A549 (cell line): ENCODE measurements at regions not wholly inside any gene's neighbourhood (a gene's known extent, or its start where the extent isn't known, plus 50 kb on each side); places are given as distances from the start of the nearest gene placed in this dataset.

ENCODE experiments used
- EHF ChIP-seq: fragments of 250-450 bp; sonication (Bioruptor Pico); IDR thresholded peaks from 2 replicates; pipeline ENCODE4 v1.5.0; 2020; ENCODE audit warnings: mild to moderate bottlenecking
- EP300 ChIP-seq, 2 experiments: fragments of >200 bp; sonication (Bioruptor Twin); formaldehyde crosslinking; IDR thresholded peaks; 2 replicates in 1 of 2; 3 replicates in 1 of 2; pipeline ENCODE4 v1.6.1; 2016 to 2017
- KDM1A ChIP-seq: fragments of 200-600 bp; sonication (generic); IDR thresholded peaks from 2 replicates; pipeline ENCODE4 v1.6.1; 2016; ENCODE audit warnings: low read depth, mild to moderate bottlenecking
- MYC ChIP-seq: IDR thresholded peaks from 2 replicates; pipeline ENCODE4 v1.6.1; 2012; ENCODE audit warnings: mild to moderate bottlenecking, inconsistent platforms, low read length, improper control_type of control experiment, borderline replicate concordance
- NPAS2 ChIP-seq: fragments of 250-450 bp; sonication (Bioruptor Pico); IDR thresholded peaks from 2 replicates; pipeline ENCODE4 v1.8.0; 2022; ENCODE audit warnings: mild to moderate bottlenecking, moderate library complexity, borderline replicate concordance
- POLR2A ChIP-seq: IDR thresholded peaks from 2 replicates; pipeline ENCODE4 v1.6.1; 2012; ENCODE audit warnings: mild to moderate bottlenecking, low read length
- RAD21 ChIP-seq, 2 experiments: fragments of >200 bp in 1 of 2; sonication (Bioruptor Twin) in 1 of 2; formaldehyde crosslinking in 1 of 2; IDR thresholded peaks in 1 of 2; conservative IDR thresholded peaks in 1 of 2; 2 replicates in 1 of 2; 3 replicates in 1 of 2; pipeline ENCODE4 v1.6.1; 2012 to 2018; ENCODE audit warnings: inconsistent platforms in 1 of 2
- RFX5 ChIP-seq: fragments of 450-650 bp; IDR thresholded peaks from 2 replicates; pipeline ENCODE4 v1.7.1; 2014; ENCODE audit warnings: antibody characterized with exemption, mild to moderate bottlenecking, moderate library complexity
- TP53 ChIP-seq: fragments of 250-450 bp; sonication (Bioruptor Pico); IDR thresholded peaks from 2 replicates; pipeline ENCODE4 v1.5.0; 2021; ENCODE audit warnings: mild to moderate bottlenecking, moderate library complexity
- TF ChIP-seq, protein P1 (sequence below): fragments of 200-600 bp; sonication (generic); IDR thresholded peaks from 2 replicates; pipeline ENCODE4 v1.6.1; 2016; ENCODE audit warnings: antibody characterized with exemption, mild to moderate bottlenecking, moderate library complexity
- TF ChIP-seq, protein P2 (sequence below): fragments of >200 bp; sonication (Bioruptor Twin); formaldehyde crosslinking; IDR thresholded peaks from 3 replicates; pipeline ENCODE4 v1.5.1; 2016
- TF ChIP-seq, protein P3 (sequence below): fragments of 150-350 bp; IDR thresholded peaks from 2 replicates; pipeline ENCODE4 v1.6.1; 2014; ENCODE audit warnings: low read depth, mild to moderate bottlenecking, low read length
- TF ChIP-seq, protein P4 (sequence below): fragments of 250-450 bp; sonication (Bioruptor Pico); IDR thresholded peaks from 2 replicates; pipeline ENCODE4 v1.5.0; 2021; ENCODE audit warnings: mild to moderate bottlenecking, moderate library complexity, borderline replicate concordance
- TF ChIP-seq, protein P5 (sequence below): IDR thresholded peaks from 2 replicates; pipeline ENCODE4 v1.6.1; 2012

DNA sequence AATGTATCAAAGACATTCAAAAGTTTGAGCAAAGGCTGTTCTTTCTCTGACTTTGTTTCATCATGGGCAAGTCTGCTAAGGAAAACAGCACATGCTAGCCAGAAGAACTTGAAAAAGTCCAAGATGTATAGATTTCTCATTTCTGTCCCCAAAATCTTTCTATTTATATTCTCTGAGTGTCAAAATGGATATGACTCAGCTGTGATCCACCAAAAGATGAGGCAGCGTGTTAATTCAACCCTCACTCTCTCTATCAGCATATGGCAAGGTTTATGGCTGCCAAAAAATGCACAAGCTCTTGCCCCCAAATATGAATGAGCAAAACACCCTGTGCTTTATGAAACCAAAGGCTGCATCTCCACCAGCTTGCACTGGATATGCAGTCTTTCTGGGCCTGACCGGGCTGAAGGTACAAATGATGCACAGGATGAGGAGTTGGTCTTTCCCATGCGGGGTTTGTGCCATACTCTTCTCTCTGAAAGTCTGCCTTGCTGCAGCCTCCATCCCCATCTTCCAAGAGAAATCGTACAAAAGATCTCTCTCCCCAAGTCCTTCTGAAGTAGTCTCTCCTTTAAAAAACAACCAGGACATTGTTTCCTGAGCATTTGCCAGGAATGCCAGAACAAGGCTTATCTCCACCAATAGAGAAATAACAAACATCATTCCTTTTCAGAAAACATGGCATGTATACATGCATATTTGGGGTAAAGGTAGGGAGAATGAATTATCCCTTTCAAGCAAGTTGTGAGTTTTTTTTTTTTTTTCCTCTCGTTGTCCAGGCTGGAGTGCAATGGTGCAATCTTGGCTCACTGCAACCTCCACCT, 203.4 kb downstream of the TMX1 start:
- TF ChIP-seq EHF (CRISPR knock-in tag) (no peak), TP53 (CRISPR knock-in tag) (no peak), POLR2A (no peak), NPAS2 (CRISPR knock-in tag) (no peak), EP300 (IDR thresholded peaks at IDR 0.05) (no peak), RAD21 (conservative IDR thresholded peaks at IDR 0.05 in 1 of 2, IDR thresholded peaks at IDR 0.05 in 1 of 2) (no peak), RFX5 (no peak), MYC (no peak), KDM1A (no peak)
- TF ChIP-seq, protein P1, sequence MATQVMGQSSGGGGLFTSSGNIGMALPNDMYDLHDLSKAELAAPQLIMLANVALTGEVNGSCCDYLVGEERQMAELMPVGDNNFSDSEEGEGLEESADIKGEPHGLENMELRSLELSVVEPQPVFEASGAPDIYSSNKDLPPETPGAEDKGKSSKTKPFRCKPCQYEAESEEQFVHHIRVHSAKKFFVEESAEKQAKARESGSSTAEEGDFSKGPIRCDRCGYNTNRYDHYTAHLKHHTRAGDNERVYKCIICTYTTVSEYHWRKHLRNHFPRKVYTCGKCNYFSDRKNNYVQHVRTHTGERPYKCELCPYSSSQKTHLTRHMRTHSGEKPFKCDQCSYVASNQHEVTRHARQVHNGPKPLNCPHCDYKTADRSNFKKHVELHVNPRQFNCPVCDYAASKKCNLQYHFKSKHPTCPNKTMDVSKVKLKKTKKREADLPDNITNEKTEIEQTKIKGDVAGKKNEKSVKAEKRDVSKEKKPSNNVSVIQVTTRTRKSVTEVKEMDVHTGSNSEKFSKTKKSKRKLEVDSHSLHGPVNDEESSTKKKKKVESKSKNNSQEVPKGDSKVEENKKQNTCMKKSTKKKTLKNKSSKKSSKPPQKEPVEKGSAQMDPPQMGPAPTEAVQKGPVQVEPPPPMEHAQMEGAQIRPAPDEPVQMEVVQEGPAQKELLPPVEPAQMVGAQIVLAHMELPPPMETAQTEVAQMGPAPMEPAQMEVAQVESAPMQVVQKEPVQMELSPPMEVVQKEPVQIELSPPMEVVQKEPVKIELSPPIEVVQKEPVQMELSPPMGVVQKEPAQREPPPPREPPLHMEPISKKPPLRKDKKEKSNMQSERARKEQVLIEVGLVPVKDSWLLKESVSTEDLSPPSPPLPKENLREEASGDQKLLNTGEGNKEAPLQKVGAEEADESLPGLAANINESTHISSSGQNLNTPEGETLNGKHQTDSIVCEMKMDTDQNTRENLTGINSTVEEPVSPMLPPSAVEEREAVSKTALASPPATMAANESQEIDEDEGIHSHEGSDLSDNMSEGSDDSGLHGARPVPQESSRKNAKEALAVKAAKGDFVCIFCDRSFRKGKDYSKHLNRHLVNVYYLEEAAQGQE, result no peak
- TF ChIP-seq, protein P2, sequence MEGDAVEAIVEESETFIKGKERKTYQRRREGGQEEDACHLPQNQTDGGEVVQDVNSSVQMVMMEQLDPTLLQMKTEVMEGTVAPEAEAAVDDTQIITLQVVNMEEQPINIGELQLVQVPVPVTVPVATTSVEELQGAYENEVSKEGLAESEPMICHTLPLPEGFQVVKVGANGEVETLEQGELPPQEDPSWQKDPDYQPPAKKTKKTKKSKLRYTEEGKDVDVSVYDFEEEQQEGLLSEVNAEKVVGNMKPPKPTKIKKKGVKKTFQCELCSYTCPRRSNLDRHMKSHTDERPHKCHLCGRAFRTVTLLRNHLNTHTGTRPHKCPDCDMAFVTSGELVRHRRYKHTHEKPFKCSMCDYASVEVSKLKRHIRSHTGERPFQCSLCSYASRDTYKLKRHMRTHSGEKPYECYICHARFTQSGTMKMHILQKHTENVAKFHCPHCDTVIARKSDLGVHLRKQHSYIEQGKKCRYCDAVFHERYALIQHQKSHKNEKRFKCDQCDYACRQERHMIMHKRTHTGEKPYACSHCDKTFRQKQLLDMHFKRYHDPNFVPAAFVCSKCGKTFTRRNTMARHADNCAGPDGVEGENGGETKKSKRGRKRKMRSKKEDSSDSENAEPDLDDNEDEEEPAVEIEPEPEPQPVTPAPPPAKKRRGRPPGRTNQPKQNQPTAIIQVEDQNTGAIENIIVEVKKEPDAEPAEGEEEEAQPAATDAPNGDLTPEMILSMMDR, result no peak
- TF ChIP-seq, protein P3, sequence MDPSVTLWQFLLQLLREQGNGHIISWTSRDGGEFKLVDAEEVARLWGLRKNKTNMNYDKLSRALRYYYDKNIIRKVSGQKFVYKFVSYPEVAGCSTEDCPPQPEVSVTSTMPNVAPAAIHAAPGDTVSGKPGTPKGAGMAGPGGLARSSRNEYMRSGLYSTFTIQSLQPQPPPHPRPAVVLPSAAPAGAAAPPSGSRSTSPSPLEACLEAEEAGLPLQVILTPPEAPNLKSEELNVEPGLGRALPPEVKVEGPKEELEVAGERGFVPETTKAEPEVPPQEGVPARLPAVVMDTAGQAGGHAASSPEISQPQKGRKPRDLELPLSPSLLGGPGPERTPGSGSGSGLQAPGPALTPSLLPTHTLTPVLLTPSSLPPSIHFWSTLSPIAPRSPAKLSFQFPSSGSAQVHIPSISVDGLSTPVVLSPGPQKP, result no peak
- TF ChIP-seq, protein P4, sequence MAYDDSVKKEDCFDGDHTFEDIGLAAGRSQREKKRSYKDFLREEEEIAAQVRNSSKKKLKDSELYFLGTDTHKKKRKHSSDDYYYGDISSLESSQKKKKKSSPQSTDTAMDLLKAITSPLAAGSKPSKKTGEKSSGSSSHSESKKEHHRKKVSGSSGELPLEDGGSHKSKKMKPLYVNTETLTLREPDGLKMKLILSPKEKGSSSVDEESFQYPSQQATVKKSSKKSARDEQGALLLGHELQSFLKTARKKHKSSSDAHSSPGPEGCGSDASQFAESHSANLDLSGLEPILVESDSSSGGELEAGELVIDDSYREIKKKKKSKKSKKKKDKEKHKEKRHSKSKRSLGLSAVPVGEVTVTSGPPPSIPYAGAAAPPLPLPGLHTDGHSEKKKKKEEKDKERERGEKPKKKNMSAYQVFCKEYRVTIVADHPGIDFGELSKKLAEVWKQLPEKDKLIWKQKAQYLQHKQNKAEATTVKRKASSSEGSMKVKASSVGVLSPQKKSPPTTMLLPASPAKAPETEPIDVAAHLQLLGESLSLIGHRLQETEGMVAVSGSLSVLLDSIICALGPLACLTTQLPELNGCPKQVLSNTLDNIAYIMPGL (CRISPR knock-in tag), result no peak
- TF ChIP-seq, protein P5, sequence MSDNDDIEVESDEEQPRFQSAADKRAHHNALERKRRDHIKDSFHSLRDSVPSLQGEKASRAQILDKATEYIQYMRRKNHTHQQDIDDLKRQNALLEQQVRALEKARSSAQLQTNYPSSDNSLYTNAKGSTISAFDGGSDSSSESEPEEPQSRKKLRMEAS, result no peak
